ENCODE measurements at regions not wholly inside any gene's neighbourhood (a gene's known extent, or its start where the extent isn't known, plus 50 kb on each side); places are given as distances from the start of the nearest gene placed in this dataset.

- ATAC-seq, result no peak
- Histone ChIP-seq H3K4me1 (ENCODE audit: control insufficient read depth, insufficient read depth, low read length) (no peaks in the 10 kb centered on the region), H2AFZ (ENCODE audit: control insufficient read depth, low read depth, low read length) (no peak overlapping the region), H4K20me1 (ENCODE audit: control insufficient read depth, insufficient read depth) (no peaks in the 10 kb centered on the region), H3K9ac (ENCODE audit: control insufficient read depth, insufficient read depth, low read length) (no peak overlapping the region), H3K4me3 (no peak overlapping the region), H3K36me3 (ENCODE audit: control insufficient read depth in 2 of 2, insufficient read depth in 2 of 2, low read length in 1 of 2) (no peaks in the 10 kb centered on the region), H3K9me3 (replicated peaks; ENCODE audit: control insufficient read depth, insufficient read depth, low read length) (no peaks in the 10 kb centered on the region; the same call in 2 of the 3 replicates), H3K27me3 (replicated peaks in 1 of 2; ENCODE audit: control insufficient read depth in 2 of 2, insufficient read depth in 2 of 2, low read length in 1 of 2) (no peaks in the 10 kb centered on the region), H3K27ac (ENCODE audit: control insufficient read depth, insufficient read depth) (no peak overlapping the region), H3K79me2 (ENCODE audit: control insufficient read depth, insufficient read depth, low read length) (no peaks in the 10 kb centered on the region), H3K4me2 (ENCODE audit: control insufficient read depth, insufficient read depth) (no peak overlapping the region)
- POLR2A ChIA-PET, result no interaction called here
- SMC1A ChIA-PET (ENCODE audit: uncharacterized antibody, unreplicated experiment), result no interaction called here
- CTCF ChIA-PET, result no interaction called here
- BruUV-seq (replicated peaks), result no TSS peak
- FAIRE-seq, result no peak
- in situ Hi-C loops (cut with MboI) (no loop called here), intact Hi-C loops (cut with micrococcal nuclease; ENCODE audit: unreplicated experiment) (no loop called here)
- RAD21 ChIA-PET (ENCODE audit: unreplicated experiment), result no interaction called here
- DNase-seq (ENCODE audit: low read depth, low spot score), result no peak
- 32% methylated on average over 4 of the region's 4 CpGs for WGBS (ENCODE audit: insufficient coverage, insufficient replicate concordance, low lambda C conversion rate, missing lambda C conversion rate)
- TF ChIP-seq SKIL (IDR thresholded peaks at IDR 0.05; ENCODE audit: low read depth, poor library complexity, severe bottlenecking) (no peak), NR2C1 (IDR thresholded peaks at IDR 0.05) (no peak), WRNIP1 (IDR thresholded peaks at IDR 0.05; ENCODE audit: borderline replicate concordance, low read depth, low read length) (no peak), SP1 (IDR thresholded peaks at IDR 0.05; ENCODE audit: low read depth, low read length) (no peak), HDGF (IDR thresholded peaks at IDR 0.05) (no peak), ZSCAN29 (IDR thresholded peaks at IDR 0.05) (no peak), MTA3 (IDR thresholded peaks at IDR 0.05; ENCODE audit: borderline replicate concordance, low read length) (no peak), ZNF384 (IDR thresholded peaks at IDR 0.05; ENCODE audit: borderline replicate concordance, low read depth, low read length) (no peak), E2F8 (IDR thresholded peaks at IDR 0.05; ENCODE audit: low read depth, partially characterized antibody) (no peak)
Observed at GRCh38 chrX:9308426-9308825, 156.4 kb upstream of the TBL1X start.

All from GM12878 (cell line).